ENCODE measurements at regions not wholly inside any gene's neighbourhood (a gene's known extent, or its start where the extent isn't known, plus 50 kb on each side); places are given as distances from the start of the nearest gene placed in this dataset.
A peak's percentile ranks its signal among the peaks of the same experiment; 100 is the strongest.
"Not testable (repeated sequence)": the region's sequence is repeated elsewhere in the genome, so short reads cannot be mapped to it uniquely, and the experiment has no call there.

DNA sequence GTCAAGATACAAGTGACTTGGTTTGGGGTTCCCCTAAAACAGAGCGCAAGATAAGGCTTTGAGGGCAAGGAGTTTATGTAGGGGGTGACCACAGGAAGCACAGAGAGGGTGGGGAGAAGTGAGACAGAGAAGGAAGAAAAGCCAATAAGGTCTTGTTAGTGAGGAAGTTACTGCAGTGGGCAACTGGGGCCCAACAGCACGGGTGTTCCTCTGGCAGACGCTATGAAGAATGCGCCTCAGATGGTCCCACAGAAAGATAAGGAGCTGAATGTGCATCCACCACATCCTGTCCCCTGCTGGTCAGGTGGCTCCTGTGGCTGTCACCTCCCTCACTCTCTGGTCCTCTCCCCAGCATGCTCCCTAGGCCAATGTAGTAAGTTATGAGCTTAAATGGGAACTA, 333.5 kb downstream of the TSHZ3 start:
- peak; percentile 45 for DNase-seq

- DNase-seq = no peak
Observed at GRCh38 chr19:31014668-31015067, 334.6 kb downstream of the TSHZ3 start.

- DNase-seq = no peak
Observed at GRCh38 chr19:31013384-31014020, 335.7 kb downstream of the TSHZ3 start.

DNA sequence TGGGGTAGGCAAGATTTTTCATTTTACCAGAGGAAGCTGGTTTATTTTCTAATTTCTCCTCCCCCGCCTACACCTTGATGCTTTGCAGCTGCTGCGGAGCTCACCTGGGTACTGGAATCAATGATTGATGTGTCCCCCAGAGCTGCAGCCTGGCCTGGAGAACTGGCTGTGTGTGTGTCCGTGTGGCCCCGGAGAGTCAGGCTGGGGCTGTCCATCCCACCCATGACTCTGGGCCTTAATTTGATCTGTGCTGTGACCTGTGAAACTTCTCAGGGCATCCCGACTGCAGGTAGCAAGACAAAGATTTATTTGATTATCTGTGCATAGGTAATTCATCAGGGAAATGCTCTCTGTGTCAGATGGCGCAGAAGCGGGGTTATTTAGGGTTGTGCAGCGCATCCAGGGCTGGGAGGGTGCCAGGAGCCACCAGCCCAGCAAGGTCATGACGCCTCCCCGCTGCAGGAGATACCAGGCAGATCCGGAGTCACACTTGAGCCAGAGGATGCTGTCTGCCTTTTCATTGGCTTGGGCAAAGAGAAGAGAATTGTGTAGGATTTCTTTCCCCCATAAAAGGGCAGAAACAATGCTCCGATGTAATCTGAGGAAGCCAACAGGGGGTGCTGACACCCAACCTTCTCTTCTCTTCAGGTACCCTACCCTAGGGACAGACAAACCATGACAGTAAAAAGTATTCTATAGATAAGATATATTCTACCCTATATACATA, 346.6 kb downstream of the TSHZ3 start:
- DNase-seq = no peak

- DNase-seq = no peak
Observed at GRCh38 chr19:31001991-31002390, 347.2 kb downstream of the TSHZ3 start.

DNA sequence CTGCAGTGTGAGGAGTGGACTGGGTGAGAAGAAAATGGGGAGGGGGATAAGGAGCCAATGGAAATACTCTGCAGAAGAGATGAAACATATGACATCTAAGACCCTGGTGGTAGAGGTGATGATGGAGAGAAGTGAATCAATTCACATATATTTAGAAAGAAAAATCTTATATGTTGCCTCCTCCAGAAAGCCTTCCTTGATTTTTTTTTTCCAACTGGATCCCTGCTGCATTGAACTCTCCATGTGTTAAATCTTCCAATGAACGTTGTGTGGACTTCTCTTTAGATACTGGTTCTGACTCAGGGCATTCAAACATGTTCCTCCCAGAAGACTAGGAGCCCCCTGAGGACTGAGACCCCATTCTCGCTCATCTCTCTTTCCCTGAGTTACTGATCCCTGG, 348.3 kb downstream of the TSHZ3 start:
- DNase-seq = no peak

- no peak for DNase-seq
Observed at GRCh38 chr19:30999726-31000125, 349.5 kb downstream of the TSHZ3 start.

- no peak for DNase-seq
Observed at GRCh38 chr19:30997222-30997621, 352.0 kb downstream of the TSHZ3 start.

GRCh38 chr19:30978639-30979038, 370.6 kb downstream of the TSHZ3 start:
- DNase-seq = no peak

- DNase-seq = no peak
Observed at GRCh38 chr19:30969591-30969990, 379.6 kb downstream of the TSHZ3 start.

GRCh38 chr19:30968841-30969399, 380.3 kb downstream of the TSHZ3 start:
- DNase-seq = no peak

- no peak for DNase-seq
Observed at GRCh38 chr19:30968210-30968609, 381.0 kb downstream of the TSHZ3 start.

DNA sequence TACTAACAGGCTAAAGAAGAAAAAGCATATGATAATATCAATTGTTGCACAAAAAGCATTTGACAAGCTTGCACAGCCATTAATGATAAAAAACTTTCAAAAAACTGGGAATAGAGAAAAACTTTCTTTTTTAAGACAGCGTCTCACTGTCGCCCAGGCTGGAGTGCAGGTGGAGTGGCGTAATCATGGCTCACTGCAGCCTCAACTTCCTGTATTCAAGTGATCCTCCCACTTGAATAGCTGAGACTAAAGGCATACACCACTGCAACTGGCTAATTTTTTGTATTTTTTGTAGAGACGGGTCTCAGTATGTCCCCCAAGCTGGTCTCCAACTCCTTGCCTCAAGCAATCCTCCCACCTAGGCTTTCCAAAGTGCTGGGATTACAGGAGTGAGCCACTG, 382.8 kb downstream of the TSHZ3 start:
- no peak for DNase-seq

DNA sequence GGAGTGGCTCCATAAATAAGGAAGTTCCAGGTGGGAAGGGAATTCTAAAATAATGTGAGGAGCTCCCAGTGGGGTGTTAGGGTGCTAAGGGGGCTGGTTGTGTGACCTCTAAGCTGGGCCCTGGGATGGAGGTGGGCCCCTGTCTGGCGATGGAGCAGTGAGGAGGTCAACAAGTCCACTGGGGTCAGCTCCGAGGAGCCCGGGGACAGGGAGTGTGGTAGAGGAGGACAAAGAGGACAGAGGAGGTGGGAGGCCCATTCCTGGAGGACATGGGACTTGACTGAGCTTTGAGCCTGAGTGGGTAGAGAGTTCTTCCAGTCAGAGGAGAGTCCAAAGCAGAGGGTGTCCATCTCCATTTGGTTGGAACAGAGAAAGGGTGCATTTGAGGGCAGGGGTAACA, 390.2 kb downstream of the TSHZ3 start:
- no peak for DNase-seq

DNA sequence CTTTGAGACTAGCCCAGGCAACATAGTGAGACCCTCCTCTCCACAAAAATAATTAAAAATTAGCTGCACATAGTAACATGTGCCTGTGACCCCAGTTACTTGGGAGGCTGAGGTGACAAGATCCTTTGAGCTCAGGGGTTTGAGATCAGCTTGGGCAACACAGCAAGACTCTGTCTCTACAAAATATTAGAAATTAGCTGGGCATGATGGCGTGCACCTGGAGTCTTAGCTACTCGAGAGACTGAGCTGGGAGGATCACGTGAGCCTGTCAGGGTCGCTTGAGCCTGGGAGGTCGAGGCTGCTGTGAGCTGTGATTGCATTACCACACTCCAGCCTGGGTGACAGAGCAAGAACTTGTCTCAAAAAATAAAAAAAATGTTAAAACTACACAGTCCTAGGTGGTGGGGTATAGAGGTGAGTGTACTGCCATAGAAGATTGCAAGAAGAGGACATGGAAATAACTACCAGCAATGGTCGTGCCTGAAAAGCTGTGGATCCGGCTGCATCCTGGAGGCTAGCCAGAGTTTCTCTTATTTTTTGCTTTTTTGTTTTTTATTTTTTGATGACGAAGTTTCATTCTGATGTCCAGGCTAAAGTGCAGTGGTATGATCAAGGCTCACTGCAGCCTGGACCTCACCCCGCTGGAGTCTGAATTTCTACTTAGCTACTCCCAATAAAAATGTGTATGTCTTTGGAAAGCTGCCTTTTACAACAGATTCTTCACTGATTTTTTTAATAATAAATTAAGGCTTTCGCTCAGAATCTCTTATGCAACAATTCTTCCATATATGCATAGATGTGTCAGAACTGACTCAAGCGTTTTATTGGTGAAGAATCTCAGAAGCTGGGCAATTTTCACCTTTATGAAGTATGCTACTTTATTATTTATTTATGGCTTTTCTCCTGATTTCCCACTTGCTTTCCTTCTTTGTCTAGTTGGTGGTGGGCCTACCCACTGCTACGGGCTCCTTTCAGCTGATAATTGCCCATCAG, 393.8 kb downstream of the TSHZ3 start:
- DNase-seq = no peak

DNA sequence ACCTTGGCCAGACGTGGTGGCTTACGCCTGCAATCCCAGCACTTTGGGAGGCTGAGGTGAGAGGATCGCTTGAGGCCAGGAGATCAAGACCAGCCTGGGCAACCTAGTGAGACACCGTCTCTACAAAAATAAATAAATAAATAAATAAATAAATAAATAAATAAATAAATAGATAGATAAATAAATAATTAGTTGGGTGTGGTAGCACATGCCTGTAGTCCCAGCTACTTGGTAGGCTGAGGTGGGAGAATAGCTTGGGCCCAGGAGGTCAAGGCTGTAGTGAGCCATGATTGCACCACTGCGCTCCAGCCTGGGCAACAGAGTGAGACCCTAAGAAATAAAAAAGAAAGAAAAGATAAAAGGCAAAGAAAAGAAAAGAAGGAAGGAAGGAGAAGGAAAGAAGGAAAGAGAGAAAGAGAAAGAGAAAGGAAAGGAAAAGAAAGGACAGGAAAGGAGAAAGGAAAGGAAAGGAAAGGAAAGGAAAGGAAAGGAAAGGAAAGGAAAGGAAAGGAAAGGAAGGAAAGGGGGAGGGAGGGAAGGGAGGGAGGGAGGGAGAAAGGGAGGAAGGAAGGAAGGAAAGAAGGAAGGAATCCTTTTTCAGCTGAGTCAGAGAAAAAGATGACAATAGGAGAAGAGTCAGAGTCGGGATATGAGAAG, 404.8 kb downstream of the TSHZ3 start:
- not testable (repeated sequence) for DNase-seq

GRCh38 chr19:30943101-30943843, 406.0 kb downstream of the TSHZ3 start:
- DNase-seq = no peak

- no peak for DNase-seq
Observed at GRCh38 chr19:30942636-30943035, 406.6 kb downstream of the TSHZ3 start.

GRCh38 chr19:30941591-30941990, 407.6 kb downstream of the TSHZ3 start:
- no peak for DNase-seq

DNA sequence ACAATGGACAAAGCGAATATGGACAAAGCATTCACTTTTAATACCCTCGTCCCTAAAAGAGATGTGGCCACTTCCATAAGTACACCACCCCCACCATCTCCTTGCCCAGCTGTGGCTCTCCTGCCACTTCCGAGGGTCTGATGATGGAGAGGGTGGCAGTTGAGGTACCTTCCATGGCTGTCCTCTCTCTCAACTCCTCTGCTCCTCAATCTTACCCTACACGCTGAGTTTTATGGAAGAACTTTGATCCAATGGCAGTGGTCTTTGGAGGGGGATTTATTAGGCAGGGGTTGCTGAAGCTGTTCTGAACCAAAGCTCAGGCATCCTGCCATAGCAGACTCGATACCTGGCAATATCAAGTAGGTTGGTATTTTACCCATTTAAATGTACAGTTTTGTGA, 413.0 kb downstream of the TSHZ3 start:
- no peak for DNase-seq

GRCh38 chr19:30935146-30935545, 414.1 kb downstream of the TSHZ3 start:
- DNase-seq = no peak

- not testable (repeated sequence) for DNase-seq
Observed at GRCh38 chr19:30933454-30933853, 415.8 kb downstream of the TSHZ3 start.

All from hematopoietic multipotent progenitor cell treated with erythropoietin and hydrocortisone succinate and interleukin-3 and kit ligand, for 8 days (in vitro differentiated cells).